ENCODE measurements at regions not wholly inside any gene's neighbourhood (a gene's known extent, or its start where the extent isn't known, plus 50 kb on each side); places are given as distances from the start of the nearest gene placed in this dataset.

DNA sequence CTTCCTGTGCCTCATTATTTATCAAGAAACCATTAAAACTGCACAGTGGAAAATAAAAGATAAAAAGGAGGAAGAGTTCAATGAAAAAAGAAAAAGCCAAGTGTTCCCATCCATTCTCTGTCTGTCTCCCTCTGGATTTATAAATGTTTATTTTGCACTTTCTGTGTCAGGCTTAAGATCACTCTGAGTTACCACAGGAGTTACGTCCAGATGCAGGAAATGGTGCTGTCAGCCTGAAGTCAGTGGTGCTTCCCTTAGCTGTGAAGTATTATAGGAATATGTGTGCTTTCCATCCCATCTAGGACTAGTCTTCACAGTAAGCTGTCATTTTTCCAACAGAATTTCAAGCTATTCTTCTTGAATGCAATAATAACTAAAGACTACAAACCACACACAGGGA lies 420.2 kb downstream of the KCTD12 start:
- DNase-seq (ENCODE audit: low read depth in 2 of 3, low spot score in 2 of 3), result no peak

DNA sequence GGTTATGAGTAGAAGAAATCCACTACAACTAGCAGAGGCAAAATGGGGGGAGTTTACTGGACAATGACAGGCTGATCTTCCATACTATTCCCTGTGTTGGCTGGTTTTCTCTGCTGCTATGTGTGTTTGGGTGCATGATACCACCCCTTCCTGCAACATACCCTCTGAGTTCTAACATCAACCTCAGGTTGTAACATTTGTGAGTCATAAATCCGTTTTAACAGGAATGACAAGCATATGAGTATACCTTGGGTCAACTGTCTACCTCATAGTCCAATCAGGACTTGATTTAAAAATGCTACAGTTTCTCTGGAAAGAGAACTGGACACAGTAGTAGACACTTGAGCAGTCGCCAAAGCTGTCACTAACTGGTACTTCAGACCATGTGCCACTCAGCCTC lies 422.9 kb downstream of the KCTD12 start:
- no peak for DNase-seq (ENCODE audit: low read depth in 2 of 3, low spot score in 2 of 3)

DNA sequence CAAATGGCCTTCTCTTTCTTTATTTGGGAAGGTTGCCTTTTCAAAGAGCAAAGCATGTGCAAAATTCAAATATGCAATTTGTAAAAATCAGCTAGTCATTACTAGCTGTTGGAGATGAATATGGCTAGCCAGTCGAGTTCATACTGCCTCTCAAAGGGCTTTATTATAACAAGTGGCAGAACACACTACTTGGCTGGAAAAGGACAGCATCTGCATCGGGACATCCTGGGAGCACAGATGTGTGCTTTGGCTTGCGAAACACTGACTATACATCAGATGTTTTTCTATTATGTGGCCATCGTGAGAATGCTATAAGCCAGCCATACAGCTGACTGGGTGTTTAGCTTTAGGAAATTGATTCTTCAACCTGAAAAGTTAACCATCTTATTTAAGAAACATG lies 424.2 kb downstream of the KCTD12 start:
- DNase-seq (ENCODE audit: low read depth in 2 of 3, low spot score in 2 of 3), result no peak

DNA sequence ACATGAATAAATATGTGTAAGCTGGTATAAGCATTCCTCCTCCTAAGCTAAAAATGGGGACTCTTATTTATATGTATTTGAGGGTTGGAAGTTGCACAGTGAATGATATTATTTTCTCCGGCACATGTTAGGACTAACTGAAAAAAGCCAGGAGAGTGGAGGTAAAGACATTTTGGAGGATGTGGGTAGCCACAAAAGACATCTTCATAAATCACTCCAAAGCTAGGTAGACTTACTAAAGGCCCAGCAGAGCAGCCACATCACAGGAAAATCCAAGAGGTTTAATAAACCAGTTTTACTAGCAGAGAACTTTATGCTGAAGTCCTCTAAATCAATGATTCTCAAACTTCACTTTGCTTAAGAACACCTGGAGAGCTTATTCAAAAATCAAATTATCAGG lies 424.7 kb downstream of the KCTD12 start:
- DNase-seq (ENCODE audit: low read depth in 2 of 3, low spot score in 2 of 3), result peak in 1 of 3 donors; percentile 43

DNA sequence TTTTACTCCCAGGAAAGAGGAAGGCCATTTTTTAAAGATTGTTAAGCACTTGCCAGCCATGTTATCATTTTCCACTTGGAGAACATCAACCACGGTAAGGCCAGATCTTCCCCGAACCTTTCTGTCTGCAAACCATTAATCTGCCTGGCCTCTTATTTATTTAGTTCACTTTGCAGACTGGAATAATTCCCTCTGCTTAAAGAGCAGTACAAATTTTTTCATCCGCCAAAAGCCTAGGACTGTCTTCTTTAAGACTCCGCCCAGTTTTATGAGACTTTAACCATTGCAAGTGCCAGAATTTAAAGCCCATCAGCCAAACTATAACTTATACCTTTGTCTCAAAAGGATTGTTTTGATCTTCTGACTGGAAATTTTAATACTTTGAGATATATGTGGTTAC lies 426.3 kb downstream of the KCTD12 start:
- no peak for DNase-seq (ENCODE audit: low read depth in 2 of 3, low spot score in 2 of 3)

DNA sequence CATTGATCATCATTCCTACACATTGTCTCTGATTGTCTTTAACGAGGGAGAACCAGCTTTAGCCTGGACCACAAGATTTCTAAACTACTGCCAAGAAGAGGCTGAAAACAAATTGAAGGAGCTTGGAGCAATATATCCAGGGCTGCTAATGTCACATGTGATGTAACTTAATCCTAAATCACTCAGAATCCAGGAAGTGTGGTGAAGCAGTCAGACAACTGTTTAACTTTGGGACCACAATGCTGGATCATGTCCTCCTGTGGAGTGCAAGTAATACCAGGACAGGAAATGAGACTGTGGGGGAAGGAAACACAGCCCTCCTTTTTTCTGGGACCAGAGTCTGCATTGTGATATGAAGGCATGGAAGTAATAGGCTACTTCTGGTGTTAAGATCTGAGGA lies 430.2 kb downstream of the KCTD12 start:
- DNase-seq (ENCODE audit: low read depth in 2 of 3, low spot score in 2 of 3), result peak in 2 of 3 donors; percentile 29 to 57

DNA sequence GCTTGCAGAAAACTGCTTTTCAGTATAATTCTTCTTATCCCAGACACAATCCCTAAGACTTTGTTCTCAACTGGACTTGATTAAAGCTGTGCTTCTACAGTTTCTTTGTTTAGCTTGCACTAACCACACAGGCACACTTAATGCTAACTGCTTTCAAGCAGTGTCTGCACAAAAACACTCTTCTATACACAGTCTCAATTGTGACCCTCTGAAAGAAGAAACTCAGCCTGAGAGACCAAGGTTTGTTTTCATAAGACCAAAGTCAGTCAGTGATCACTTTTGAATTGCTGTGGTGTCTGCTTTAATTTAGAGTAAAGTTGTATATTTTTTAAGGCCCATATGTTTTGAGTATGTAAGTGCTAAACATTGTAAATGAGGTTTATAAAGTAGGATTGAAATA lies 431.2 kb downstream of the KCTD12 start:
- DNase-seq (ENCODE audit: low read depth in 2 of 3, low spot score in 2 of 3), result no peak

DNA sequence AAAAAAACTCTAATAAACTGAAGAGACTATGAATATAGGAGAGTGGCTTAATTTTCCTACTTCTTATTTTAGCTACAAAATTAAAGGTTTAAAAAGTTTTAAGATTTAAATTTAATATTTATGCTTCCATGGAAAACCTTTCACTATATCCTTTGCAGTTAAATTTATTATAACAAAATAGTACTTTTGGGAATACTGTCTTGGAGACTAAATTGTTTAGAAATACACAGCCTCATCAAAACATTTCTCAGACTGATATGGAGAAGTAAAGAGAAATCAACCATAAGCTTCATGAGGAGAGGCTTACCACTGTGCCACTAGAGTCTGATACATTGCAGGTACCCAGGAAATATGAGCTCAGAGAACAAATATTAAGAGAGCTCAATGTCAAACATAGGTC lies 436.5 kb downstream of the KCTD12 start:
- DNase-seq (ENCODE audit: low read depth in 2 of 3, low spot score in 2 of 3), result no peak

DNA sequence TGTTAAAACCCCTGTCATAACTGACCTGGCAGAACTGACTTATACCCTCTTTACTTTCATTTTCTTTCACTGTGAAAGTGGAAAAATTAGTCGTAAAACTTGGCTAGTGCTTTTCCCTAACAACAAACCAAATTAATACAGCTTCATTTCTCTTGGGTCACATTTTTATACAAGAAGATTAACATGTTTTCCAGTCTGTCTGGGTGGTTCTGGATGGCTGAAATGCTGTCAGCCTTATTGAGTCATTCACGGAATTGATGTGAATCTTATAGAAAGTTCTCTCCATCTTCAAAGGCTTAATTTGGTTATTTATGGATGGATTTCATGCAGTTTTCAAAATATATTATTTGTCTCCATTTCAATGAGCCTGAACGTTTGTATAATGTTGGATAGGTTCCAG lies 440.0 kb downstream of the KCTD12 start:
- peak in 1 of 3 donors; percentile 33 for DNase-seq (ENCODE audit: low read depth in 2 of 3, low spot score in 2 of 3)

DNA sequence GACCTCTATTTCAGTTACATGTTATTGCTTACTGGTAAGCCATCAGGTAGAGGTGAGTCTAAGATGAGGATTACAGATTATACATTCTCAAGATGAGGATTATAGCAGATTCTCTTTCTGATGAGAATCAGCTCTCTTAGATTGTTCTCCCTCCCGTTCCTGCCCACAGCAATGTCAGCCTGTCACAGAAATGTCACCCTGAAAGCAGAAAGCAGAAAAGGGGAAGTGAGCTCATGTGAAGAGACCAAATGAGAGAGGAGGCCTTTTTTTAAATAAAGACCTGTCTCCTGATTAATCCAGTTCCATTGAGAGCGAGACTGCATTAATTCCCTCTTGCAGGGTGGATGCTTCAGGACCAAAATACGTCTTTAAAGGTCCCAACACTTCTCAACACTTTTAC lies 445.6 kb downstream of the KCTD12 start:
- peak in 2 of 3 donors; percentile 45 to 84 for DNase-seq (ENCODE audit: low read depth in 2 of 3, low spot score in 2 of 3)

DNA sequence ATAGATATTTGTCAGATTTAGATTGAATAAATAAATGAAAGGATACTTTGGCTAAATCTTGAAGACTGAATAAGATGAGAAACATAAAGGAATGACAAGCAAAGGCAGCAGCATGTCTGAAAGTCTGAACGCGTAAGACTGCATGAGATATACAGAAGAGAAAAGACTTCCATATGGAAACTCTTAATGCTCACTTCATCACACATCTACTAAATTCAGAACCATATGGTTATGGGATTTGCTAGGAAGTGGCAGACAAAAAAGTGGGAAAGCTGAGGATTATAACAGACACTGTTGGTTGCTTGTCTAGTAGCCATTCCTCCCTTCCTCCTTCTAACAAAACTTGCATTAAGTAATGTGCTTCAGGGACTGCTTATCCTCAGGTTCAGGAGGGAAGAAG lies 446.7 kb downstream of the KCTD12 start:
- DNase-seq (ENCODE audit: low read depth in 2 of 3, low spot score in 2 of 3), result no peak

DNA sequence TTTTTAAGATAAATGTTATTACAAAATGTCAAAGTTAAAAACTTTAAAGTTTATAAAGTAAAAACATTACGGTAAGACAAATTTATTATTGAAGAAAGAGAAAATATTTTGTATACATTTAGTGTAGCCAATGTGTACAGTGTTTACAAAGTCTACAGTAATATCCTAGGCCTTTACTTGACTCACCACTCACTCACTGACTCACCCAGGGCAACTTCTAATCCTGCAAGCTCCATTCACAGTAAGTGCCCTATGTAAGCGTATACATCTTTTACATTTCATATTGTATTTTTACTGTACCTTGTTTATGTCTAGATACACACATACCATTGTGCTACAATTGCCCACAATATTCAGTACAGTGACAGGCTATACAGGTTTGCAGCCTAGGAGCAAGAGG lies 448.2 kb downstream of the KCTD12 start:
- no peak for DNase-seq (ENCODE audit: low read depth in 2 of 3, low spot score in 2 of 3)

DNA sequence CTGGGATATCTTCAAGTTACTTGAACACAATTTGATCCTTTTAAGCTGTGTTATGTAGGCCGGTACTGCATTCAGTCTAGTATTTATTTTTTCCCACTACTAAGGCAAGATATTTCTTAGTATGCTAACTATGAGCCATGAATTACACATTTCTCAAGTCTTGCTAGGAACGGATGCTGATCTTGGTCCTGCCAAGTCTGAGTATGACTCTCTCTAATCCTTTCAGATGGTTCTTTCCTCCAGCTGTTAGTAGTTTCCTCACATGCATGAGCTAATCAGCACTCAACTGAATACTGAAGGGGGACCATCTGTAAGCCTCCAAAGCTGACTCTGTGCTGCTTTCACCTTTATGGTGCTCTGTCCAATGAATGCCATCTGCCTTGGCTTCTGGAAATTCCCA lies 460.3 kb downstream of the KCTD12 start:
- DNase-seq (ENCODE audit: low read depth in 2 of 3, low spot score in 2 of 3), result peak in 1 of 3 donors; percentile 46

DNA sequence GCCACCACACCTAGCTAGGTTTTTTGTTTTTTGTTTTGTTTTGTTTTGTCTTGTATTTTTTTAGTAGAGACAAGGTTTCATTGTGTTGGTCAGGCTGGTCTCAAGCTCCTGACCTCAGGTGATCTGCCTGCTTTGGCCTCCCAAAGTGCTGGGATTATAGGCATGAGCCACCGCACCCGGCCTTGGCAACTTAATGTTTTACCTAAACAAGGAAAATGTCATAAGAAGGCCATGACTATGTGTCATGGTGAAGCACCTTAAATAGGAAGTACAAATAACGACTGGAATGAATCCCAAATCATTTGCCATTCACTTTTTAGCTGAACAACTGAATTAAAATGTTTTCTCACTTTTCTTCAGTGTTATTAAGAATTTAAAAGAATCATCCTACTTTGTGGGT lies 465.2 kb downstream of the KCTD12 start:
- no peak for DNase-seq (ENCODE audit: low read depth in 2 of 3, low spot score in 2 of 3)

DNA sequence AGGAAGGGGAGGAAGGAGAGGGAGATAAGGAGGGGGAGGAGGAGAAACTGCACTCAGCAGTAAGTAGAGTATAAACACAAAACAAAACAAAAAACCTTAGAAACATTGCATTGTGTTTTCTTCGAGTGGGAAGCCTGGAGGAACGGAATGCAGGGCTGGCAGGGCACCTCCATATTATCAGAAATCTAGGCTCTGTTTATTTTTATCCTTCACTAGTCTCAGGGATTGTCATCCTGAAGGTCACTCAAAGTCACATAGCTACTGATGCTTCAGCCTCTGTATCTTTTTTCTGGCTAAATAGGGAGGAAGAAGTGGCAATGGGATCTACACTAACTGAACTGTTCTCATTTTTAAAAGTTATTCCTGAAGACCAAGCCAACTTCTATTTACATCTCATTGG lies 467.8 kb downstream of the KCTD12 start:
- DNase-seq (ENCODE audit: low read depth in 2 of 3, low spot score in 2 of 3), result no peak

DNA sequence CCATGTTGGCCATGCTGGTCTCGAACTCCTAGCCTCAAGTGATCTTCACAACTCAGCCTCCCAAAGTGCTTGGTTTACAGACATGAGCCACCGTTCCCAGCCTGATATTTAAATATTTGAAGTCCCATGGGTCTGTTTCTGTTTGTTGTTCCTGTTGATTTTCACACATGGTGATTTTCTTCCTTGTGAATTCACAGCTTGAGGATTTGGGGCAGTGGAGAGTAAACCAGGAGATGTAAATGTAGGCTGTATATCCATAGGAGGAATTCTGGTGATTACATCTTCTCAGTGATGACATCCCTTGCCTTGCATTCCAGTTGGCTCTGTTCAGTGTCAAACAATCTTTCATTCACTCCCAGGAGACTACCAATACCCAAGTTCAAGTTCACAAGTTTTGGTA lies 471.9 kb downstream of the KCTD12 start:
- no peak for DNase-seq (ENCODE audit: low read depth in 2 of 3, low spot score in 2 of 3)

DNA sequence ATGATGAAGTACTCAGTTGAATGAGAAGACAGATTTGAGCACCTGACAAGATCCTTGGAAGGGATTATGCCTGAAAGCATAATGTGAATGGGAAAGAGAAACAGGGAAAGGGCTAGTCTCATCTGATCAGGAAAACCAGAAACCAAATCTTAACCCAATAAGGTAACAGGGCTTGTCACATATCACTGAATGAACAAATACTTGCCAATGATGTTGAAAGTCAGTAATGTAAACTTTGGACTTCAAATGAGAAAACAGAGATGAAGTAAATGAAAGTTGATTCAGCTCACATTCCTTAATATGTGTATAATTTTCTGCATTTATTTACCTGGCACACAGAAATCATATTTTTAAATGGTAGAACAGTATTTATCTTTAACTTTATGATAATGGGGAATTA lies 480.0 kb downstream of the KCTD12 start:
- DNase-seq (ENCODE audit: low read depth in 2 of 3, low spot score in 2 of 3), result no peak

DNA sequence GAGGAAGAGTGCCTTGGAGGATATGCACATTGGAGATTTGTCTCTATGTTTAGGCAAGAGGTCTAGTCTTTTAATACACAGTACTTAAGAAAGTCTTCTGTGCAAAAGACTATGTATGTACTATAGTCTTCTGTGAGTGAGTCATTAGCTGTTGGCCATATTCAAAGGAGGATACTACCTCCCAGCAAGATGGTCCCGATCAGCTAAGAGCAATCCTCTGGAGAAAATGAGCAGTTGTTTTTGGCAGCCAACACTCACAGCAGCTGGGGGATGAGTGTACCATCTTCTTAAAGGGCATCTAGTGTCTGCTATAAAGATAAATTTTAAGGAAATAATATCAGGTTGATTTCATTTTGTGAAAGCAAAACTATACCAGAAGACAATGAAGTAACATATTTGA lies 487.8 kb downstream of the KCTD12 start:
- no peak for DNase-seq (ENCODE audit: low read depth in 2 of 3, low spot score in 2 of 3)

DNA sequence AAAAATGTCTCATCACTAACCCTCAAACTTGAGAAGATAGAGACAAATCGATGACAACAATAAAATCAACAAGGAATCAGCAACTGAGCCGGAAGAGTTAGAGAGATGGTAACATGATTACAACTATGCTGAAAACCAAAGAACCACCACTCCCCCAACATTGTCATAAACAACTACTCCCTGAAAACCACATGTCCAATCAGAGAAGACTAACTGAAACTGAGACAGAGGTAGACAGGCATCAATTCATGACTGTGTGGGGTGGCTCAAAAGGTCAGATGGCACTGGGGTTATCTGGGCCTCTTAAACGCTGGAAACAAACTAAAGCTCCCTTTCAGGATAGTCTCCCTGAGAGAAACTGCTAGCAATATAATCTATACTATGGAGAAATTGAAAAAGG lies 488.8 kb downstream of the KCTD12 start:
- DNase-seq (ENCODE audit: low read depth in 2 of 3, low spot score in 2 of 3), result no peak

DNA sequence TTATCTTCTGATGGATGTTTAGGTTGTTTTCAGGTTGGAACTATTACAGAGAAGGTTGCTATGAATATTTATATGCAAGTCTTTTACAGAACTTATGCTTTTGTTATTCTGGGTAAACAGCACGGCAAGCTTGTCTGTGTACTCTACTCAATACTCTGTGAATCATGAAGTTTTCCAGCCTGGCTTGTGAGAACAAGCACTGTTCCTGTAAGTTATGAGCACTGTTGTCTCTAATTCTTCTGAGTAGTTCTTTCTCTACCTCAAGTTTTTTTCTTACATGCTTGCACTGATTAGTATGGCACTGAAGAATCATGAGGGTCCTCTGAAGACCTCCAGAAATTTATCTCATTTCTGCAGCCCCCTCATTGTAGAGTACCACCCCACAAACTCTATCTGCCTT lies 496.9 kb downstream of the KCTD12 start:
- DNase-seq (ENCODE audit: low read depth in 2 of 3, low spot score in 2 of 3), result no peak

DNA sequence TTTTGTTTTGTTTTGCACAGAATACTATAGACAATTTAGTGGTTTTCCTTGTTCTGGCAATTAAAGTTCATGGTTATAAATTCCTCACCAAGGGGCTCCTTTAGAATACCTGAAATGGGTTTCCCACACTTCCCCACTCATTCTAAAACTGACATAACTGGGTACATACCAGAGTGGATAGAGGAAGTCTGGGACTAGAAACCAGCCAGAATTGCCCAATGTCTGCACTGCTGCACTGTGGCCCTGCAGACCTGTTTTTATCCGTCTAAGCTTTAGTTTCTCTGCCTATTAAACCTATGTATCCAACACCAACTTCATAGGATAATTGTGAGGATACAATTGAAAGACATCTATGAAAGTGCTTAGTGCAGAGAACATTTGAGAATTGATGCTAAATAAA lies 498.6 kb downstream of the KCTD12 start:
- DNase-seq (ENCODE audit: low read depth in 2 of 3, low spot score in 2 of 3), result peak in 1 of 3 donors; percentile 3

DNA sequence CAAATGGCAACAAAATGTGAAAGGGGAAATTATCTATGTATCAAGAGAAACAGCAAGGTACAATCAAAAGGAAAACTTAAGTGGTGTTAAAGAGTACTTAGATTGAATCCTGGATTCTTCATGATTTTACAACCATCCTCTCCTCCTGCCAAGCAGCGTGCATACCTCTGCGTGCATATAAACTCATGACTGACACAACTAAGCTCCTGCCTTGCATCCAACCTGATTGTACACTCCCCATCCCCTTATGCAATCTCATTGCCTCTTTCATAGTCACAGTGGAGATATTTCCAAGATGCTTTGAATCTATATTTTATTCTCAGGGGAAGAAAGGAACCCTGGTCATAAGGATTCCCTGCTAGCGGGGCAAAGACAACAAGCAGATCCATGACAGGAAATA lies 499.9 kb downstream of the KCTD12 start:
- no peak for DNase-seq (ENCODE audit: low read depth in 2 of 3, low spot score in 2 of 3)

DNA sequence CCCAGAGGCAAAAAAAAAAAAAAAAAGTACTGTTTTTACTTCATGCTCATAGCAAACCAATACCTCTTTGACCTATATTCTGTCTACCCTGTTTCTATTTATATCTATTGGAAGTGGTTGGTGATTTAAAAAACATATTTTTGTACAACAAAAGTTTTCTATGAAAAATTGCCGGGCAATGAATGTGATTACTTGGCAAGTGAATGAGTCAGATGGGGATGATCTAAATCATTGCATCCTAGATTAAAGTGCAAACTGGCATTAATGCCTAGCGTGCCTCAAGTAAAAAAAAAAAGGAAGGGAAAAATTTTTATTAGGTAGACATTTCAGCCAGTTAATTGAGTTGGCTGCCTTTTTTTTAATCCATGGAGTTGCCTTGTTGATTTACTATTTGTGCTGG lies 500.6 kb downstream of the KCTD12 start:
- DNase-seq (ENCODE audit: low read depth in 2 of 3, low spot score in 2 of 3), result no peak

All from hematopoietic multipotent progenitor cell (in vitro differentiated cells).